ENCODE measurements at regions not wholly inside any gene's neighbourhood (a gene's known extent, or its start where the extent isn't known, plus 50 kb on each side); places are given as distances from the start of the nearest gene placed in this dataset.

DNA sequence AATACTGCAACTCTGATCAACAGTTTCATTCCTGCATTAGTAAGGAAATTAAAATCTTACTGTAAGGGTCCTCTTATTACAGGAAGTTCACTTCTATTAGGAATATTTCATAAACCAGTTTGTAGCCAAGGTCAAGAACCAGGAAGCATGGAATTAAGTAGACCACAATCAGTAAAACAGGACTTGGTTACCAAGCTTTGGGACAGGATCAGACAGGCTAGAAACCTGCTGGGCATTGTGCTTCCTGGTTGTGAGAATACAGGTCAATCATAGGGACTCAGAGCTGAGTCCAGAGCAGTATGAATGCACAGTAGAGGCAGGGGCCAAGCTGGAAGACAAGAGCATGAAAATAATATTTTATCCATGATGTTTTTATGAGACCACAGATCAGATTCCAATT lies 248.0 kb downstream of the IKZF2 start:
- TF ChIP-seq CTCF (IDR thresholded peaks at IDR 0.05; ENCODE audit: insufficient read depth, low read length, poor library complexity, severe bottlenecking) (no peak), EZH2phosphoT487 (conservative IDR thresholded peaks at IDR 0.05; ENCODE audit: low read length) (no peak)
